ENCODE measurements at regions not wholly inside any gene's neighbourhood (a gene's known extent, or its start where the extent isn't known, plus 50 kb on each side); places are given as distances from the start of the nearest gene placed in this dataset.

GRCh38 chr10:29918623-29919400, 140.6 kb downstream of the JCAD start:
- no peaks in the 10 kb centered on the region for H3K36me3 Mint-ChIP-seq (ENCODE audit: insufficient read depth)
- no peaks in the 10 kb centered on the region for H3K4me1 Mint-ChIP-seq (ENCODE audit: low read depth)
- no peak for DNase-seq
- ATAC-seq: no peak
- no peak overlapping the region for H3K4me3 Mint-ChIP-seq
- H3K27me3 Mint-ChIP-seq (ENCODE audit: low read depth): peaks cover 22% of the 10 kb centered on the region
- no peaks in the 10 kb centered on the region for H3K9me3 Mint-ChIP-seq

DNA sequence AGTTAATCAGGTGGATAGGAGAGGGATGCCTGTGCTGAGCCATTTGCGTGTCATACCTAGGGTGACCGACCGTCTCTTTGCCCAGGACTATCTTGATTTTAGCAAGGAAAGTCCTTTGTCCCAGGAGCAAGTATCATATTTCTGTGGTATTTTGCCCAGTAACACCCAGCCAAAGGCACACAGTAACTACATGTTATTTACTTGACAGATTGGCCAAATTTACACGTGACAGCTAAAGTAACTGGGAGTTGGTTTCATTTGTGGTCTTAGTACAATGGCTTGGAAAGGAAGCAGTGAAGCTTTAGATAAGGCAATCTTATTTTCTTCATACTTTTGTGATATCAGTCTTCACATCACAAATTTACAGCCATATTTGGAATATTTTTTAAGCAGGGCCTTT, 142.1 kb downstream of the JCAD start:
- Mint-ChIP-seq H3K4me3 (no peak overlapping the region), H3K27me3 (ENCODE audit: low read depth) (peaks cover 16% of the 10 kb centered on the region)

GRCh38 chr10:29916669-29917068, 142.7 kb downstream of the JCAD start:
- DNase-seq (no peak), ATAC-seq (no peak)
- no peaks in the 10 kb centered on the region for H3K4me1 Mint-ChIP-seq (ENCODE audit: low read depth)
- H3K27me3 Mint-ChIP-seq (ENCODE audit: low read depth): peaks cover 14% of the 10 kb centered on the region
- H3K36me3 Mint-ChIP-seq (ENCODE audit: insufficient read depth): no peaks in the 10 kb centered on the region
- H3K4me3 Mint-ChIP-seq: no peak overlapping the region
- H3K9me3 Mint-ChIP-seq: no peaks in the 10 kb centered on the region

More for the DNA sequence above, 142.1 kb downstream of the JCAD start:
- Mint-ChIP-seq H3K36me3 (ENCODE audit: insufficient read depth) (no peaks in the 10 kb centered on the region), H3K9me3 (no peaks in the 10 kb centered on the region), H3K4me1 (ENCODE audit: low read depth) (no peaks in the 10 kb centered on the region)
- DNase-seq: no peak
- no peak for ATAC-seq

DNA sequence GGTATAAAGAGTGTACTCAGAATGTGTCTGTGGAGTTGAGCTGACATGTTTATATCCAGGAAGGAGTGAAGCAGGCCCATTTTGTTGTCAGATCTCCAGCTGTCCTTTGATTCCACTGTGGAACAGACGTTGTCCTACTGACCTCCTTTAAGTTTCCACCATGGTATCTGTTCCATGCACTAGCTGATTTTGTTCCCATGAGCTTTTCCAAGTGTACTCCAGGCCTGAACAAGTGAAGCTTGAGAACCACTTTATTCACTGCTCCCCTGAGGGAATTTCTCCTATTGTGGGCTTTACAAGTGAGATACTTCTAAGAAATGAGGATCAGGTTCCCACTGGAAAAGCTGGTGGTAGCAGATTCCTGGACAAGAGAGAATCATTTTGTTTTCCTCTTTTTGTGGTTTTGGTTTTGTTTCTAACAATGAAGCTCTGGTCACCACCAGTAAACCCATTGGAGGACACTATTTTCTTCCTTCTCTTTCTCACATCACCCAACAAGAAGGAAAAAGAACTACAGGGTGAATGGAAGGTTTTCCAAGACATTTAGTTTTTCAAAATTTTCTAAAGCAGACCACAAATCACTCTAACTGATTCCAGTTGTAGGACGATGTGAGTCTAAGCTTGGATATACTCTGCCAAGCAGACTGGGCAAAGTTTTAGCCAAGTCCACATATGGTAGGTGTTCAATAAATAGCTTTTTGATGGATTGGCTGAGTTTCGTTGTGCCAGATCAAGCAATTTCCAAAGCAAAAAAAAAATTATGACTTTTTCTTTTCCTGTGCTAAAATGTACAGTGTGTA, 144.2 kb downstream of the JCAD start:
- no peak for ATAC-seq
- no peak overlapping the region for H3K4me3 Mint-ChIP-seq
- no peak for DNase-seq
- no peaks in the 10 kb centered on the region for H3K9me3 Mint-ChIP-seq
- no peaks in the 10 kb centered on the region for H3K36me3 Mint-ChIP-seq (ENCODE audit: insufficient read depth)
- no peaks in the 10 kb centered on the region for H3K4me1 Mint-ChIP-seq (ENCODE audit: low read depth)
- peaks cover 14% of the 10 kb centered on the region for H3K27me3 Mint-ChIP-seq (ENCODE audit: low read depth)

DNA sequence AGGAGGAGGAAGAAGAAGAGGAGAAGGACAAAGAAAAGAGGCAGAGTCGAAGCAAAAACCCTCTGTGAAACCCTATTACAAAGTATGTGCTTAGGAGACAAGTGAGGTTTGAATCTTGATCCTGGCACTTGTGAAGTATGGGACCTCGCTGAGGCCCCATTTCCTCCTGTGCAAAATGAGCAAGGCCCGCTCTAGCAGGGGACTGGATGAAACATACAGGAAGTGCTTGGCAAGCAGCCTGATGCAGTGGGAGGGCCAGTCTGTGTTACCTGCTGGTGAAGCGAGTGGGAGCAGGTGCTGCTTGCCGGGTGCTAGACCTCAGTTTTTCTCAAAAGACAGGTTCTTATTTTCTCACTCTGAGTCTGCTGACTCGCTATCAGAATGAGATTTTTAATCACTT, 150.4 kb downstream of the JCAD start:
- Mint-ChIP-seq H3K27me3 (ENCODE audit: low read depth) (peaks cover 26% of the 10 kb centered on the region), H3K4me3 (no peak overlapping the region), H3K9me3 (no peaks in the 10 kb centered on the region), H3K36me3 (ENCODE audit: insufficient read depth) (no peaks in the 10 kb centered on the region), H3K4me1 (ENCODE audit: low read depth) (peaks cover 7% of the 10 kb centered on the region)
- ATAC-seq (peak in 1 of 2 donors; percentile 40), DNase-seq (no peak)

GRCh38 chr10:29900865-29901264, 158.5 kb downstream of the JCAD start:
- no peak overlapping the region for H3K4me3 Mint-ChIP-seq
- H3K27me3 Mint-ChIP-seq (ENCODE audit: low read depth): peaks cover 29% of the 10 kb centered on the region
- H3K4me1 Mint-ChIP-seq (ENCODE audit: low read depth): no peaks in the 10 kb centered on the region
- no peaks in the 10 kb centered on the region for H3K9me3 Mint-ChIP-seq
- no peaks in the 10 kb centered on the region for H3K36me3 Mint-ChIP-seq (ENCODE audit: insufficient read depth)
- DNase-seq (no peak), ATAC-seq (no peak)

- no peak overlapping the region for H3K4me3 Mint-ChIP-seq
- H3K27me3 Mint-ChIP-seq (ENCODE audit: low read depth): peaks cover 28% of the 10 kb centered on the region
- no peaks in the 10 kb centered on the region for H3K36me3 Mint-ChIP-seq (ENCODE audit: insufficient read depth)
- DNase-seq: no peak
- H3K9me3 Mint-ChIP-seq: no peaks in the 10 kb centered on the region
- ATAC-seq: no peak
- H3K4me1 Mint-ChIP-seq (ENCODE audit: low read depth): no peaks in the 10 kb centered on the region
Observed at GRCh38 chr10:29897999-29898716, 161.2 kb downstream of the JCAD start.

DNA sequence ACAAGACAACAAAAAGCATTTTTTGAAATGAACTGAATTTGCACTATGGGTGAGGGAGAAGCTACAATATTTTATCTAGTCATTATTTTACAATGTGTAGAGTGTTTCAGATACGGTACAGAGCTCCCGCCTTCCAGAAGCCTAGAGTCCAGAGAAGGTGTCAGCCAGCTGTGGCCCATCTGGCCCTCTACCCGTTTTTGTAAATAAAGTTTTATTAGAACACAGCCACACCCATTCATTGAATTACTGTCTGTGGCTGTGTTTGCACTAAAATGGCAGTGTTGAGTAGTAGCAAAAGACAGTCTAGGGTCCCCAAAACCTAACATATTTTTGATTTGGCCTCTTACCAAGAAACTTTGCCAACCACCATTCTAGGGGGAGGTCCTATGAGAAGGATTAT, 162.0 kb downstream of the JCAD start:
- no peak overlapping the region for H3K4me3 Mint-ChIP-seq
- H3K27me3 Mint-ChIP-seq (ENCODE audit: low read depth): peaks cover 23% of the 10 kb centered on the region
- ATAC-seq (no peak), DNase-seq (no peak)
- H3K36me3 Mint-ChIP-seq (ENCODE audit: insufficient read depth): no peaks in the 10 kb centered on the region
- no peaks in the 10 kb centered on the region for H3K4me1 Mint-ChIP-seq (ENCODE audit: low read depth)
- no peaks in the 10 kb centered on the region for H3K9me3 Mint-ChIP-seq

DNA sequence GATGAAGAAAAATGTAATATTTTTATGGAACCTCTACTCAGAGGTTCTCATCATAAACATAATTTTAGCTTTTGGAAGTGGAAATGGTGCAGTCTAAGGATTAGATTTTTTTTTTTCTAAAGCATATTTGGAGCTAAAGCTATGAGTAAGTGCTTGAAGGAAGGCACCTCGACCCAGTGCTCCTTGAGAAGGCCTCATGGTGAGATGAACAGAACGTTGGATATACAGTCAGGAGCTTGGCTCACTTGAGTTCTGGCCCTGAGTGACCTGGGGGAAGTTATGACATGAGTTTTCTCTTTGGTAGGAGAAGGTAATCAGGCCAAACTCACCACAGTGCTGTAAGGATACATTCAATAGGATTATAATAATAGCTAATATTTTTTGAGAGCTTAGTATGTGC, 163.3 kb downstream of the JCAD start:
- no peak for DNase-seq
- Mint-ChIP-seq H3K4me1 (ENCODE audit: low read depth) (no peaks in the 10 kb centered on the region), H3K4me3 (no peak overlapping the region), H3K36me3 (ENCODE audit: insufficient read depth) (no peaks in the 10 kb centered on the region), H3K9me3 (no peaks in the 10 kb centered on the region), H3K27me3 (ENCODE audit: low read depth) (peaks cover 21% of the 10 kb centered on the region)
- no peak for ATAC-seq

DNA sequence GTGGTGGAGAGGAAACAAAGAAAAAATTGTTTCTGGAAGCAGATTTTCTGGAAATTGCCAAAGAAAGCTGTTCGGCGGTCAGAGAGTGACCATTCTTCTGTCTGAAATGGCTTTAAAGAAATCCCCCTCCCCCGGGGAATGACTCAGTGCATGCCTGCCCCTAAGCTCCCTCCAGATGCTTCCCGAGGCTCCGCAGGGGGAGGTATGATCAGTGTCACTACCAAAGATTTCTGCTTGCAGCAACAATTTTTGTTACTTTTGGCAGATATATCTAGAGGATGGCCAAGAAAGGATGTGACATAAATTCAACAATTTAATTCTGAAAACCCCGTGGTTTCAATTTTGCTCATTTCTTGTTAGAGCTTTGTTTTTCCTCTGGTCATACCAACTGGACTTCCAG, 163.9 kb downstream of the JCAD start:
- no peak overlapping the region for H3K4me3 Mint-ChIP-seq
- H3K4me1 Mint-ChIP-seq (ENCODE audit: low read depth): no peaks in the 10 kb centered on the region
- H3K36me3 Mint-ChIP-seq (ENCODE audit: insufficient read depth): no peaks in the 10 kb centered on the region
- H3K9me3 Mint-ChIP-seq: no peaks in the 10 kb centered on the region
- no peak for ATAC-seq
- no peak for DNase-seq
- peaks cover 20% of the 10 kb centered on the region for H3K27me3 Mint-ChIP-seq (ENCODE audit: low read depth)

GRCh38 chr10:29888321-29888720, 171.1 kb downstream of the JCAD start:
- Mint-ChIP-seq H3K36me3 (ENCODE audit: insufficient read depth) (no peaks in the 10 kb centered on the region), H3K4me3 (no peak overlapping the region), H3K27me3 (ENCODE audit: low read depth) (peaks cover 4% of the 10 kb centered on the region), H3K4me1 (ENCODE audit: low read depth) (no peaks in the 10 kb centered on the region), H3K9me3 (no peaks in the 10 kb centered on the region)
- DNase-seq (no peak), ATAC-seq (no peak)

DNA sequence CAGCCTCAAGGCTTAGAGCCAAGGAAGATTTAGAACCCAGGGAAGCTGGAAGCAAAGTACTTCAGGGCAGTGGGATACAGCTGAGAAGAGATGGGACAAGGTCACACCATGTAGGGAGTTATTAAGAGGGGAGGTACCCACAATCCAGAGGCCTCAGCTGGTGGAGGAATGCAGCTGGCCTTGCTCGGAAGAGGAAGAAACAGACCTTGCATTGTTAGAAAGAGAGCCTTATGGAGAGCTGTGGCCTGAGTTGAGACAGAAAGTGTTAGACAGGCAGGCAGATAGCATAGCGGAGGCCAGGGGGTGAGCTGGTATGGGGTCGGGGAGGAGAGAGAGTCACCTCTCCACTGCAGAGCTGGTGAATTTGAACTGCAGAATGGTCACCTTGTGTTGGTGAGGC, 173.1 kb downstream of the JCAD start:
- ATAC-seq: no peak
- Mint-ChIP-seq H3K4me1 (ENCODE audit: low read depth) (no peaks in the 10 kb centered on the region), H3K36me3 (ENCODE audit: insufficient read depth) (no peaks in the 10 kb centered on the region), H3K9me3 (no peaks in the 10 kb centered on the region), H3K4me3 (no peak overlapping the region), H3K27me3 (ENCODE audit: low read depth) (peaks cover 4% of the 10 kb centered on the region)
- DNase-seq: no peak

DNA sequence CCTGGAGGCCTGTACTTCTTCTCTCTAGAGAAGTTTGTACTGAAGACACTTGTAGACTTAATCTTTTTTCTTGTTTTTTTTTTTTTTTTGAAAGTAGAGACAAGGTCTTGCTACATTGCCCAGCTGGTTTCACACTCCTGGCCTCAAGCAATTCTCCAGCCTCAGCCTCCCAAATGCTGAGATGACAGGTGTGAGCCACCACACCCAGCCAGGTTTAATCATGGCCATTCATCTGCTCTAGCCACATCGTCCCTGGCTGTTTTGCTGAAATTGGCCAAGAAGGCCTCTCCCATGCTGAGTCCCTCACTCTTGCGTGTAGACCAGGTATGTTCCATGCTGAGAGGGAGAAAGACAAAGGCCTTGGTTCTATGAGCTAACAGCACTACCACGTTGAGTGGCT, 176.2 kb downstream of the JCAD start:
- Mint-ChIP-seq H3K27me3 (ENCODE audit: low read depth) (peaks cover 15% of the 10 kb centered on the region), H3K9me3 (no peaks in the 10 kb centered on the region), H3K36me3 (ENCODE audit: insufficient read depth) (no peaks in the 10 kb centered on the region), H3K4me1 (ENCODE audit: low read depth) (no peaks in the 10 kb centered on the region), H3K4me3 (no peak overlapping the region)
- ATAC-seq (no peak), DNase-seq (no peak)

- no peaks in the 10 kb centered on the region for H3K4me1 Mint-ChIP-seq (ENCODE audit: low read depth)
- no peaks in the 10 kb centered on the region for H3K9me3 Mint-ChIP-seq
- peaks cover 17% of the 10 kb centered on the region for H3K27me3 Mint-ChIP-seq (ENCODE audit: low read depth)
- no peaks in the 10 kb centered on the region for H3K36me3 Mint-ChIP-seq (ENCODE audit: insufficient read depth)
- DNase-seq (no peak), ATAC-seq (no peak)
- H3K4me3 Mint-ChIP-seq: no peak overlapping the region
Observed at GRCh38 chr10:29882766-29883165, 176.6 kb downstream of the JCAD start.

Data from activated T-cell treated with anti-CD3 and anti-CD28 coated beads, Interleukin-2, amount 50 U/mL, for 4 hours (primary cell).